NCI-H524 (cell line): ENCODE measurements at regions not wholly inside any gene's neighbourhood (a gene's known extent, or its start where the extent isn't known, plus 50 kb on each side); places are given as distances from the start of the nearest gene placed in this dataset.

Source experiments
- DNase-seq, 2 experiments: peaks; one replicate each; lab custom pipeline; 2025; lab: John Stamatoyannopoulos, UW

- DNase-seq = no peak
Measured at GRCh38 chr15:69979783-69980182, 117.9 kb downstream of the TLE3 start.

- no peak for DNase-seq
Measured at GRCh38 chr15:69980341-69981059, 117.2 kb downstream of the TLE3 start.

GRCh38 chr15:69982037-69982436 is 115.7 kb downstream of the TLE3 start:
- DNase-seq = no peak

GRCh38 chr15:69983696-69984265 is 113.9 kb downstream of the TLE3 start:
- DNase-seq = no peak

- DNase-seq = no peak
Measured at GRCh38 chr15:69987492-69988489, 109.9 kb downstream of the TLE3 start.

GRCh38 chr15:69988541-69989225 is 109.0 kb downstream of the TLE3 start:
- no peak for DNase-seq

GRCh38 chr15:69990566-69991421 is 106.9 kb downstream of the TLE3 start:
- DNase-seq = peak; percentile 76 to 87

GRCh38 chr15:69991551-69991980 is 106.2 kb downstream of the TLE3 start:
- DNase-seq = peak; percentile 66 to 72

- DNase-seq = no peak
Measured at GRCh38 chr15:69992348-69992747, 105.4 kb downstream of the TLE3 start.

- no peak for DNase-seq
Measured at GRCh38 chr15:69994429-69995205, 103.1 kb downstream of the TLE3 start.

- DNase-seq = peak; percentile 68 to 83
Measured at GRCh38 chr15:69996321-69997160, 101.2 kb downstream of the TLE3 start.

GRCh38 chr15:69997161-69997485 is 100.6 kb downstream of the TLE3 start:
- DNase-seq = peak; percentile 85 to 92
